HL-60 (cell line): ENCODE measurements at regions not wholly inside any gene's neighbourhood (a gene's known extent, or its start where the extent isn't known, plus 50 kb on each side); places are given as distances from the start of the nearest gene placed in this dataset.

Experiments used
- DNase-seq, 2 experiments: peaks; one replicate each; pipeline ENCODE4 v3.0.0-alpha.2; 2010 to 2020; ENCODE audit warnings: low read depth in 1 of 2, low spot score in 1 of 2
- H3K27ac ChIP-seq: fragments of 250-450 bp; sonication (Bioruptor Pico); replicated peaks from 2 replicates; pipeline ENCODE4 v1.5.1; 2020; ENCODE audit warnings: mild to moderate bottlenecking, moderate library complexity
- H3K27me3 ChIP-seq: fragments of 250-450 bp; sonication (Bioruptor Pico); 2 replicates; pipeline ENCODE4 v1.5.1; 2021; ENCODE audit warnings: mild to moderate bottlenecking, moderate library complexity; ENCODE audit not compliant: insufficient read depth, poor library complexity, severe bottlenecking
- H3K4me3 ChIP-seq: replicated peaks from 2 replicates; pipeline ENCODE4 v1.5.1; 2011; ENCODE audit warnings: mild to moderate bottlenecking, control low read depth, low read length; ENCODE audit not compliant: insufficient read depth
- GABPA ChIP-seq: IDR thresholded peaks from 2 replicates; pipeline ENCODE4 v1.6.1; 2012; ENCODE audit warnings: low read depth
- POLR2AphosphoS5 ChIP-seq: IDR thresholded peaks from 2 replicates; pipeline ENCODE4 v1.6.1; 2012; ENCODE audit warnings: low read depth
- SPI1 ChIP-seq: IDR thresholded peaks from 2 replicates; pipeline ENCODE4 v1.6.1; 2012; ENCODE audit warnings: low read depth, mild to moderate bottlenecking, borderline replicate concordance
- TF ChIP-seq, protein P1 (sequence below): IDR thresholded peaks from 2 replicates; pipeline ENCODE4 v1.6.1; 2012; ENCODE audit warnings: low read depth; ENCODE audit not compliant: insufficient replicate concordance
- TF ChIP-seq, protein P2 (sequence below): IDR thresholded peaks from one replicate; pipeline ENCODE4 v1.5.1; 2011; ENCODE audit warnings: low read length, control low read depth, inconsistent platforms; ENCODE audit not compliant: insufficient read depth

DNA sequence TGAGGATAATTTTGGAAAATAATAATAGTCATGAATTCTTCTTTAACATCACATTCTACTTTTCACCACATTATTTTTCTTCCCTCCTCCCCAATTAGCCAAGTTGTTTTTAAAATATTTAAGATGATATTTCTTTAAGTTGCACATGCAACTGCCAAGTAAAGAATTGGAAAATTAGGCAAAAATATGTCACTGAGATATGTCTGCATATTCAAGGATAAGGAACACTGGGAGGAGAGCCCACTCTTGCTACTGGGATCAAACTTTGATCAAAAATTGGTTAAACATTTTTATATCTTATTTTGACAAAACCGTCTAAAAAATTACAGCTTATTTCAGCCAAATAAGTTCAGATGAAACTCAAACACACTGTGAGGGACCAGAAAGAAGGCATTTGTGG lies 231.2 kb upstream of the TMTC1 start:
- Histone ChIP-seq H3K27me3 (peaks cover 2% of the 10 kb centered on the region), H3K27ac (no peak overlapping the region), H3K4me3 (no peak overlapping the region)
- TF ChIP-seq, protein P1, sequence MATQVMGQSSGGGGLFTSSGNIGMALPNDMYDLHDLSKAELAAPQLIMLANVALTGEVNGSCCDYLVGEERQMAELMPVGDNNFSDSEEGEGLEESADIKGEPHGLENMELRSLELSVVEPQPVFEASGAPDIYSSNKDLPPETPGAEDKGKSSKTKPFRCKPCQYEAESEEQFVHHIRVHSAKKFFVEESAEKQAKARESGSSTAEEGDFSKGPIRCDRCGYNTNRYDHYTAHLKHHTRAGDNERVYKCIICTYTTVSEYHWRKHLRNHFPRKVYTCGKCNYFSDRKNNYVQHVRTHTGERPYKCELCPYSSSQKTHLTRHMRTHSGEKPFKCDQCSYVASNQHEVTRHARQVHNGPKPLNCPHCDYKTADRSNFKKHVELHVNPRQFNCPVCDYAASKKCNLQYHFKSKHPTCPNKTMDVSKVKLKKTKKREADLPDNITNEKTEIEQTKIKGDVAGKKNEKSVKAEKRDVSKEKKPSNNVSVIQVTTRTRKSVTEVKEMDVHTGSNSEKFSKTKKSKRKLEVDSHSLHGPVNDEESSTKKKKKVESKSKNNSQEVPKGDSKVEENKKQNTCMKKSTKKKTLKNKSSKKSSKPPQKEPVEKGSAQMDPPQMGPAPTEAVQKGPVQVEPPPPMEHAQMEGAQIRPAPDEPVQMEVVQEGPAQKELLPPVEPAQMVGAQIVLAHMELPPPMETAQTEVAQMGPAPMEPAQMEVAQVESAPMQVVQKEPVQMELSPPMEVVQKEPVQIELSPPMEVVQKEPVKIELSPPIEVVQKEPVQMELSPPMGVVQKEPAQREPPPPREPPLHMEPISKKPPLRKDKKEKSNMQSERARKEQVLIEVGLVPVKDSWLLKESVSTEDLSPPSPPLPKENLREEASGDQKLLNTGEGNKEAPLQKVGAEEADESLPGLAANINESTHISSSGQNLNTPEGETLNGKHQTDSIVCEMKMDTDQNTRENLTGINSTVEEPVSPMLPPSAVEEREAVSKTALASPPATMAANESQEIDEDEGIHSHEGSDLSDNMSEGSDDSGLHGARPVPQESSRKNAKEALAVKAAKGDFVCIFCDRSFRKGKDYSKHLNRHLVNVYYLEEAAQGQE: no peak
- TF ChIP-seq, protein P2, sequence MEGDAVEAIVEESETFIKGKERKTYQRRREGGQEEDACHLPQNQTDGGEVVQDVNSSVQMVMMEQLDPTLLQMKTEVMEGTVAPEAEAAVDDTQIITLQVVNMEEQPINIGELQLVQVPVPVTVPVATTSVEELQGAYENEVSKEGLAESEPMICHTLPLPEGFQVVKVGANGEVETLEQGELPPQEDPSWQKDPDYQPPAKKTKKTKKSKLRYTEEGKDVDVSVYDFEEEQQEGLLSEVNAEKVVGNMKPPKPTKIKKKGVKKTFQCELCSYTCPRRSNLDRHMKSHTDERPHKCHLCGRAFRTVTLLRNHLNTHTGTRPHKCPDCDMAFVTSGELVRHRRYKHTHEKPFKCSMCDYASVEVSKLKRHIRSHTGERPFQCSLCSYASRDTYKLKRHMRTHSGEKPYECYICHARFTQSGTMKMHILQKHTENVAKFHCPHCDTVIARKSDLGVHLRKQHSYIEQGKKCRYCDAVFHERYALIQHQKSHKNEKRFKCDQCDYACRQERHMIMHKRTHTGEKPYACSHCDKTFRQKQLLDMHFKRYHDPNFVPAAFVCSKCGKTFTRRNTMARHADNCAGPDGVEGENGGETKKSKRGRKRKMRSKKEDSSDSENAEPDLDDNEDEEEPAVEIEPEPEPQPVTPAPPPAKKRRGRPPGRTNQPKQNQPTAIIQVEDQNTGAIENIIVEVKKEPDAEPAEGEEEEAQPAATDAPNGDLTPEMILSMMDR: no peak
- TF ChIP-seq SPI1 (no peak), POLR2AphosphoS5 (no peak), GABPA (no peak)
- no peak for DNase-seq

DNA sequence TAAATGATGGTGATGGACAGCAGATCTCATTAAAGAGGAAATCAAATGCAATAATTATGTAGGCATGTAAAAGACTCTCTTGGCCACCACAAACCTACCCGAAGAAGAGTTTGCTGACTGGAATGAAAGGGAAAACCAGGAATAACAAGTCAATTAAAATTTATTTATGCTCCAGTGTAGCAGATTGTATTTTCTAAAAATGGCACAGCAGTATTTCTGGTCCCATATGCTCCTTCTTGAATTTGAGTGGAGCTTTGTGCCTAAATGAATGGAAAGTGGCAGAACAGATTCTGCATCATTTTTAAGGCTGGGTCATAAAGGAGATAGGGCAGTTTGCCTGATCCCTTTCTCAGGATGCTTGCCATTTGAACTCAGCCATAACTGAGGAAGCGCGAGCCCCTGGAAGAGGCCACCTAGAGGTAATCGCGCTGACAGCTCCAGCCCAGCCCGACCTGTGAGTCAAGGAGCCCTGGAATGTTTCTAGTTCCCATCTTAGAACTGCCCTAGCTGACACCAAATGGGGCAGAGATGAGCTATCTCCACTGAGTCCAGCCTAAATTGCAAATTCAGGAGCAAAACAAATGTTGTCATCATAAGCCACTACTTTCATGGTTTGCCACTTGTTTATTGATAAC lies 229.2 kb upstream of the TMTC1 start:
- TF ChIP-seq, protein P1: no peak
- TF ChIP-seq SPI1 (no peak), POLR2AphosphoS5 (no peak)
- Histone ChIP-seq H3K27ac (no peak overlapping the region), H3K4me3 (no peak overlapping the region), H3K27me3 (peaks cover 5% of the 10 kb centered on the region)
- DNase-seq: no peak

DNA sequence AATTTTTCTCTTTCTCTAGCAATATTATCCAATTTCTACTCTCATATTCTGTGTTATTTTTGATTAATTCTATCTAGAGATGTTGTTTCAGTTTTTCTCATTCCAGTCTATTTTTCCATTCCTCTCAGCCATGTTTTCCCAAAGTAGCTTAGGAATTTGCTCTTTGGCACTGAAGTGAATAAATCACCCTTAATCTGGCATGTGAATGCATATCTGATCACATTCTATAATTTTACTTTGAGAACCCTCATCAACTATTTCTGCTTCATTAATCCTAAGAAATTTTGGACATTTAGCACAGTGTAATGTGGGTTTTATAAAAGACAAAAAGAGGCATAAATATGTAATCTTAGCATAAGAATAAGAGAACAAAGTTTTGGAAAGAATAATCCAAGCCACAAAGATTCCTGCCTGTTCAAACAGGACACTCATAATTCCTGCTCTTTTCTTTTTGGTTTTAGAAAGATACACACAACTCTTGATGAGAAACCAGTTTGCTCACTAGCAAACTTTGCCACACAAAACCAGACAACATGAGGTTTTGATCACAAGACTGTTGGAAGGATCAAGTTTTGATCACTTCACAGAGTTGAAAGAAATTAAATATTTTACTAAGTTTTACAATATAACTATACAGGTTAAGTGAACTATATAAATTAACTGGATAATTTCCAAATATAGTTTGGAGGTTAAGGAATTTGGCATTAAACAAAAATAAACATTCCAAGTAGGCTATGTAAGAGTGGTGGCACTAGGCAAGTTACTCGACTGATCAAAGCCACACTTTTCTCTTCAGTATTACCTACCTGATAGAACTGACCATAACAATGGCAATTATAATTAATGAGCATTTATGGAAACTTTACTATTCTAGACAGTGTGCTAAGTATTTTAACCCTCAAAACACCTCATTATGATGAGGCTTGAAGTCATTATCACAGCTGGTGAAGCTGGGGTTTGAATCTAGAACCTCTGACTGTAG lies 226.6 kb upstream of the TMTC1 start:
- H3K4me3 ChIP-seq: no peak overlapping the region
- H3K27ac ChIP-seq: no peak overlapping the region
- TF ChIP-seq GABPA: no peak
- TF ChIP-seq, protein P2: no peak
- no peak for DNase-seq
- H3K27me3 ChIP-seq: peaks cover 5% of the 10 kb centered on the region

DNA sequence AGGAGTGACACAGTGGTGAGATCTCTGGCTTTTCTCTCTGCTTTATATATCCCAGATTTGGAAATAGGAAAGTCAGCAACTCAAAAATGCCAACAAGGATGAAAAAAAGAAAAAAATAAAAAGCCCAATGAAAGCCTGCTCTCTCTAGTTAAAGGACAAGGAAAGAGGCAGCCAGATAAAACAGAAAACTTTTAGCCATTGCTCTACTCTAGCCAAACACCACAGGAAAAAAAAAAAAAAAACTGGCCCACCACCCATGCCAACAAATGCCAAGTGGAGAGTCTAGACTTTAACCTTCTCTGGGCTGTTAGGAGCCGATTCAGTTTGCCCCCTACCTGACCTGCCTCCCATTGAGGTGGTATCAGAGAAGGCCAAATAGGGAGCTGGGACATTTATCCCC lies 222.3 kb upstream of the TMTC1 start:
- peaks cover 3% of the 10 kb centered on the region for H3K27me3 ChIP-seq
- H3K4me3 ChIP-seq: no peak overlapping the region

More for the DNA sequence above, 222.3 kb upstream of the TMTC1 start:
- no peak overlapping the region for H3K27ac ChIP-seq
- TF ChIP-seq, protein P1: no peak
- TF ChIP-seq, protein P2: no peak
- no peak for TF ChIP-seq POLR2AphosphoS5
- no peak for TF ChIP-seq SPI1
- TF ChIP-seq GABPA: no peak
- DNase-seq: no peak
